Spleen (tissue), 11 donors: ENCODE measurements at regions not wholly inside any gene's neighbourhood (a gene's known extent, or its start where the extent isn't known, plus 50 kb on each side); places are given as distances from the start of the nearest gene placed in this dataset.

Experiments
- DNase-seq: peaks from one replicate; pipeline ENCODE4 v3.0.0-alpha.2; 2020
- H3K27ac ChIP-seq, 8 donors: fragments of 200-600 bp; sonication (generic) in 7 of 8; 1 replicate in 4 of 8; 2 replicates in 4 of 8; pipeline versions ENCODE4 v1.5.0 to v1.8.0; 2016 to 2021; ENCODE audit warnings: inconsistent platforms in 4 of 8, mild to moderate bottlenecking in 4 of 8, moderate library complexity in 1 of 8
- H3K27me3 ChIP-seq, 7 donors: fragments of 200-600 bp; sonication (generic) in 6 of 7; replicated peaks in 1 of 7; 1 replicate in 4 of 7; 2 replicates in 3 of 7; pipeline versions ENCODE4 v1.5.0 to v1.8.0; 2016 to 2021; ENCODE audit warnings: inconsistent platforms in 3 of 7, mild to moderate bottlenecking in 1 of 7
- H3K36me3 ChIP-seq, 6 donors: fragments of 200-600 bp; sonication (generic) in 5 of 6; 1 replicate in 4 of 6; 2 replicates in 2 of 6; pipeline versions ENCODE4 v1.5.0 to v1.8.0; 2016 to 2021; ENCODE audit warnings: inconsistent platforms in 2 of 6
- H3K4me1 ChIP-seq, 6 donors: fragments of 200-600 bp; sonication (generic) in 5 of 6; 1 replicate in 3 of 6; 2 replicates in 3 of 6; pipeline versions ENCODE4 v1.5.0 to v1.8.0; 2016 to 2021; ENCODE audit warnings: inconsistent platforms in 3 of 6
- H3K4me3 ChIP-seq, 8 donors: fragments of 200-600 bp; sonication (generic) in 7 of 8; 1 replicate in 4 of 8; 2 replicates in 4 of 8; pipeline versions ENCODE4 v1.5.0 to v1.8.0; 2016 to 2021; ENCODE audit warnings: inconsistent platforms in 4 of 8, mild to moderate bottlenecking in 4 of 8, moderate library complexity in 2 of 8
- H3K9me3 ChIP-seq, 8 donors: fragments of 200-600 bp; sonication (generic) in 7 of 8; 1 replicate in 4 of 8; 2 replicates in 4 of 8; pipeline versions ENCODE4 v1.5.0 to v1.8.0; 2016 to 2021; ENCODE audit warnings: inconsistent platforms in 4 of 8
- POLR2A ChIP-seq, 3 donors: fragments of 450-650 bp; IDR thresholded peaks; one replicate each; pipeline ENCODE4 v1.5.1; 2017; ENCODE audit warnings: antibody characterized with exemption in 3 of 3, mild to moderate bottlenecking in 1 of 3
- POLR2AphosphoS5 ChIP-seq, 3 donors: sonication (generic); formaldehyde crosslinking; IDR thresholded peaks; one replicate each; pipeline ENCODE4 v1.5.1; 2017; ENCODE audit warnings: antibody characterized with exemption in 3 of 3
- WGBS, 5 donors: extraction: QIAGEN DNeasy Blood & Tissue Kit in 3 of 5; methylation state at CpG; one replicate each; pipeline versions ENCODE4 v1.1.5 to v1.1.7; 2013 to 2018; 5-methylcytosine and 5-hydroxymethylcytosine counted together
- intact Hi-C: fragments of 100-400 bp; cut with DNase I; formaldehyde crosslinking; loops from one replicate; pipeline ENCODE4 v1.15.0; 2023; ENCODE audit warnings: low total_unique reads
- TF ChIP-seq, protein P1 (sequence below), 11 experiments: fragments of 200-600 bp in 7 of 11; fragments of 450-650 bp in 4 of 11; sonication (generic) in 4 of 11; IDR thresholded peaks in 8 of 11; conservative IDR thresholded peaks in 3 of 11; 1 replicate in 7 of 11; 2 replicates in 4 of 11; pipeline versions ENCODE4 v1.4.0 to v1.8.0; 2016 to 2021; ENCODE audit warnings: antibody characterized with exemption in 11 of 11, inconsistent platforms in 4 of 11, mild to moderate bottlenecking in 1 of 11
- donor health status: healthy with polysubstance abuse.
- donor health status: DM: no; HTN: no; CAD: no; lungs with moderate emphysema.
- donor health status: DM: no; HTN: no; CAD: no.
- donor health status: Bipolar disorder and iron deficiency.
- donor health status: healthy.
- donor health status: DM: no; HTN: no; CAD: no.
- donor health status: DM: yes; HTN: yes; CAD: no.

DNA sequence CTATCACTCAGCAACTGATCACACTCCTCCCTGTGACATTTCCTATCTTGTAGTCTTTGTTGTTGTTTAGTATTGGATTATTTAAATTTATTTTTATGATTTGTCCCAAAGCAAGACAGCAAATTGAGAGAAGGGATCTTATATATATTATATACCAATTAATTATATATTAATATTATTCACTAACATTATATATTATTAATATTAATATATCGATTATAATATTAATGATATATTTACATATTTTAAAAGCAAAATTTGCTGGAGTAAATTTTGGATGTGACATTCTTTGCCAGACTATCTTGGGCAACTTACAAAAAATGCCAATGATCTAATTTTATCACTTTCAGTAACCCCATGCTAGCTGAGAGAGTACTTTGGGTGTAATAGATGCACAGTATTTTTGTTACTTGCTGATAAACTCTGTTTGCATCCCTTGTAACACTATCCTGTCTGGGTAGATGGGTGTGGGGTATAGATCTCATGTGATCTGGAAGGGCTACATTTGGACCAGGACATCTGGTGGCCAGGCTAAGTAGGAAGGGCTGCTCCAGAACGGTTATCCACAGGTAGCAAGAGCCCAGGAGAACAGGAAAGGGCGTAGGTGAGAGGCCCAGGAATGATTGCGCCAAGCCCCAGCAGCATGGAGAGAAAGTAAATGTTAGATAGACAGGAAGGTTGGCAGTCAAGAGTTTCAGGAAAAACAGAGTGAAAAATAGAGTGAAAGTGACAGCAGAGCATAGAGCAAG lies 608.6 kb upstream of the KIRREL3 start:
- no peak for DNase-seq
- no peaks in the 10 kb centered on the region for H3K4me1 ChIP-seq
- WGBS, 5 donors: 81 to 95% (median 91%) methylated on average over 4 of the region's 4 CpGs
- H3K27me3 ChIP-seq: no peaks in the 10 kb centered on the region
- H3K9me3 ChIP-seq: no peaks in the 10 kb centered on the region
- TF ChIP-seq POLR2AphosphoS5 (IDR thresholded peaks at IDR 0.05) (no peak), POLR2A (IDR thresholded peaks at IDR 0.05) (no peak)
- TF ChIP-seq, protein P1, sequence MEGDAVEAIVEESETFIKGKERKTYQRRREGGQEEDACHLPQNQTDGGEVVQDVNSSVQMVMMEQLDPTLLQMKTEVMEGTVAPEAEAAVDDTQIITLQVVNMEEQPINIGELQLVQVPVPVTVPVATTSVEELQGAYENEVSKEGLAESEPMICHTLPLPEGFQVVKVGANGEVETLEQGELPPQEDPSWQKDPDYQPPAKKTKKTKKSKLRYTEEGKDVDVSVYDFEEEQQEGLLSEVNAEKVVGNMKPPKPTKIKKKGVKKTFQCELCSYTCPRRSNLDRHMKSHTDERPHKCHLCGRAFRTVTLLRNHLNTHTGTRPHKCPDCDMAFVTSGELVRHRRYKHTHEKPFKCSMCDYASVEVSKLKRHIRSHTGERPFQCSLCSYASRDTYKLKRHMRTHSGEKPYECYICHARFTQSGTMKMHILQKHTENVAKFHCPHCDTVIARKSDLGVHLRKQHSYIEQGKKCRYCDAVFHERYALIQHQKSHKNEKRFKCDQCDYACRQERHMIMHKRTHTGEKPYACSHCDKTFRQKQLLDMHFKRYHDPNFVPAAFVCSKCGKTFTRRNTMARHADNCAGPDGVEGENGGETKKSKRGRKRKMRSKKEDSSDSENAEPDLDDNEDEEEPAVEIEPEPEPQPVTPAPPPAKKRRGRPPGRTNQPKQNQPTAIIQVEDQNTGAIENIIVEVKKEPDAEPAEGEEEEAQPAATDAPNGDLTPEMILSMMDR (IDR thresholded peaks at IDR 0.05 in 8 of 11, conservative IDR thresholded peaks at IDR 0.05 in 3 of 11): no peak
- intact Hi-C loops: no loop called here
- H3K4me3 ChIP-seq: no peak overlapping the region
- H3K36me3 ChIP-seq: no peaks in the 10 kb centered on the region
- no peak overlapping the region for H3K27ac ChIP-seq

DNA sequence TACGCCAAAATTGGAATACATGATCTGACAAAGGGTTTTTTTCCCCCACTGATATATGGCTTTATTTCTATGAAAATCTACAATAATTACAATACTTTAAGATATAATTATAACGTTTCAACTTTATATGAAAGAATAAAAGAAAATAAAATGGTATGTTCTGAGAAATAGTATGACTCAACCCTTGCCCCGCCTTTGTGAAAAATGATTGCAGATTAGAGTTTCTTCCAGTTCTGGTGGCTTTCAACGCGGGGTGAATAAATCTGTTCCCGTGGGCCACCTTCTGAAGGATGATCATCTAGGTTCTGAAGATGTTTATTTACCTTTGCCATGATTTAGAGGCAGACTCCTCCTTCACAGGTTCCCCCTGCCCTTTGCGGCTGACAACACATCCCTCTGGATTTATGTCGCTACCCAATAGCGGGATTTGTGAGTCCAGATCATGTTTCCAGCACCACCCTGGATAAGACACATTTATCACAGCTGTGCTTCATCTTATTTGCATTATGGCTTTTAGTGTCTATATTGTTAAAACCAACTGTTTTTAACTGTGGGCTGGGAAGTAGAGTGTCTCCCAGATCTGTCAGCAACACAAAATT lies 607.0 kb upstream of the KIRREL3 start:
- no peaks in the 10 kb centered on the region for H3K9me3 ChIP-seq
- no peak for DNase-seq
- H3K4me1 ChIP-seq: no peaks in the 10 kb centered on the region
- H3K4me3 ChIP-seq: no peak overlapping the region
- 78 to 94% (median 84%) methylated on average over 9 of the region's 9 CpGs for WGBS, 5 donors
- intact Hi-C loops: no loop called here
- no peak overlapping the region for H3K27ac ChIP-seq
- no peaks in the 10 kb centered on the region for H3K36me3 ChIP-seq
- TF ChIP-seq POLR2AphosphoS5 (IDR thresholded peaks at IDR 0.05) (no peak), POLR2A (IDR thresholded peaks at IDR 0.05) (no peak)
- TF ChIP-seq, protein P1 (IDR thresholded peaks at IDR 0.05 in 8 of 11, conservative IDR thresholded peaks at IDR 0.05 in 3 of 11): no peak
- H3K27me3 ChIP-seq: no peaks in the 10 kb centered on the region

DNA sequence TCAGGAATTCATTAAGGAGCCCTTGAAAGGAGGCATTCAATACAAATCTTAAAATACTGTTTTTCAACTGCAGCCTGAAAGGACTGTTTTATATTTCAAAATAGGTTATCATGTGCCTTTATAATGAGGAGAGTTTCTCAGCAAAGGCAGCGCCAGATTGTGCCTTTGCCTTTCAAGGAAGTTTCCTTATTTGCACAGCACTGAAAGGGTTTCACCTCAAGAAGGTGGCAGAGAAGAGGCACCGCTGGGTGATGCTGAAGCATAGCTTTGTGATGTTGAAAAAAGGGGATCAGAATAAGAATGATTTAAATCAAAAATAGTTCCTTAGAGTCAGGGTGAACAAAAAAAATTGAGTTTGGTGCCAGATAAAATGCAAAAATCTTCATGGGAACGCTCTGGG lies 601.0 kb upstream of the KIRREL3 start:
- DNase-seq: no peak

DNA sequence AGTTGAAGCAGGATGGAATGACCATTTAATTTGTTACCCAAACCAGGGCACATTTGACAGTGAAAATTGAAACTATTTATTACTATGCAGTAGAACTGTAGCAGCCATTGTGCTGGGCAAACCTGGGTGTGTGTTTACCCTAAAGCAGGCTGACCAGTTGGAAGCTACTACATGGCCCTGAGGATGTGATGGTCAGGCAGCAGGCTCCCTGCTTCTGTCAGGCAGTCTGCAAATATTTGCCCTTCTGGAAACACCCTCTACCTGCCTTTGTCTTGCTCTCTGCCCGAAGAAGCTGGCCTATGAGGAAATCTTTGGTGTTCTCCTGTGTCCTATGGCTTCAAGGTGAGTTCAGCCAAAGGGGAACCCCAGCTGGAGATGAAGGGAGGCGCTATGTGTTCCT lies 600.1 kb upstream of the KIRREL3 start:
- 61 to 90% (median 76%) methylated on average over 2 of the region's 2 CpGs for WGBS, 5 donors
- no peaks in the 10 kb centered on the region for H3K27me3 ChIP-seq
- DNase-seq: no peak
- H3K4me3 ChIP-seq: no peak overlapping the region
- TF ChIP-seq POLR2A (IDR thresholded peaks at IDR 0.05) (no peak), POLR2AphosphoS5 (IDR thresholded peaks at IDR 0.05) (no peak)
- TF ChIP-seq, protein P1 (IDR thresholded peaks at IDR 0.05 in 8 of 11, conservative IDR thresholded peaks at IDR 0.05 in 3 of 11): no peak
- H3K27ac ChIP-seq: no peak overlapping the region
- H3K4me1 ChIP-seq: no peaks in the 10 kb centered on the region
- H3K9me3 ChIP-seq: no peaks in the 10 kb centered on the region
- intact Hi-C loops: no loop called here
- no peaks in the 10 kb centered on the region for H3K36me3 ChIP-seq

More for the DNA sequence above, 601.0 kb upstream of the KIRREL3 start:
- TF ChIP-seq, protein P1 (IDR thresholded peaks at IDR 0.05 in 8 of 11, conservative IDR thresholded peaks at IDR 0.05 in 3 of 11): no peak
- TF ChIP-seq POLR2AphosphoS5 (IDR thresholded peaks at IDR 0.05) (no peak), POLR2A (IDR thresholded peaks at IDR 0.05) (no peak)
- Histone ChIP-seq H3K27me3 (no peaks in the 10 kb centered on the region), H3K4me3 (no peak overlapping the region), H3K9me3 (no peaks in the 10 kb centered on the region), H3K4me1 (no peaks in the 10 kb centered on the region), H3K36me3 (no peaks in the 10 kb centered on the region), H3K27ac (no peak overlapping the region)
- 83 to 96% (median 86%) methylated on average over 3 of the region's 3 CpGs for WGBS, 5 donors
- intact Hi-C loops: no loop called here
